ENCODE measurements at regions not wholly inside any gene's neighbourhood (a gene's known extent, or its start where the extent isn't known, plus 50 kb on each side); places are given as distances from the start of the nearest gene placed in this dataset.

DNA sequence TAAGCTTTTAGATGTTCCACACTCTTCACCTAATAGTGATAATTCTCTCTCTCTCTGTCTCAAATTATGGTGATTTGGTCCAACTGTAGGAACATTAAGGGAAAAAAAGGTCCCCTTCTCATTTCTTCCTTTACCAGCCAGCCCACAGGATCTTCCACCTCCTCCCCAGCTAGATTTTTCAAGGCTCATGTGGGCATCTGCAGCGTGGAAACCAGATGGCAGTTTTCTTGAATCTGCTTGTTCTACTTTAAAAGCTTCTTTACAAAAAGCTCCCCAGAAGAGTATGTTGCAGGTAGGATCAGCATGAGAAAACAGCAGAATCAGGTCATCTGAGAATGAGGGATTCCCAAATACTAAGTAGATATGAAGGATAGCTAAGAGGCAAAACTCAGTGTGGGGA lies 208.6 kb upstream of the PFN2 start:
- no peak for DNase-seq (ENCODE audit: low read depth, low spot score)
- H3K9ac ChIP-seq (ENCODE audit: insufficient read length, low read depth), result no peak overlapping the region
- peaks cover 2% of the 10 kb centered on the region for H3K27me3 ChIP-seq (ENCODE audit: insufficient read depth, insufficient read length)
- no peak for TF ChIP-seq SUZ12 (IDR thresholded peaks at IDR 0.05; ENCODE audit: extremely low read depth, insufficient read depth, insufficient read length)
- TF ChIP-seq YY1 (IDR thresholded peaks at IDR 0.05; ENCODE audit: insufficient read depth, insufficient read length), result no peak
- TF ChIP-seq ZNF274 (IDR thresholded peaks at IDR 0.05; ENCODE audit: low read depth, low read length), result no peak
- H3K4me1 ChIP-seq (ENCODE audit: insufficient read depth, insufficient read length), result no peaks in the 10 kb centered on the region
- H3K4me3 ChIP-seq (ENCODE audit: insufficient read length, low read depth), result no peak overlapping the region
- H3K9me3 ChIP-seq (ENCODE audit: insufficient read depth, low read length), result no peaks in the 10 kb centered on the region
- H3K36me3 ChIP-seq (ENCODE audit: insufficient read depth, insufficient read length, low read length), result no peaks in the 10 kb centered on the region

DNA sequence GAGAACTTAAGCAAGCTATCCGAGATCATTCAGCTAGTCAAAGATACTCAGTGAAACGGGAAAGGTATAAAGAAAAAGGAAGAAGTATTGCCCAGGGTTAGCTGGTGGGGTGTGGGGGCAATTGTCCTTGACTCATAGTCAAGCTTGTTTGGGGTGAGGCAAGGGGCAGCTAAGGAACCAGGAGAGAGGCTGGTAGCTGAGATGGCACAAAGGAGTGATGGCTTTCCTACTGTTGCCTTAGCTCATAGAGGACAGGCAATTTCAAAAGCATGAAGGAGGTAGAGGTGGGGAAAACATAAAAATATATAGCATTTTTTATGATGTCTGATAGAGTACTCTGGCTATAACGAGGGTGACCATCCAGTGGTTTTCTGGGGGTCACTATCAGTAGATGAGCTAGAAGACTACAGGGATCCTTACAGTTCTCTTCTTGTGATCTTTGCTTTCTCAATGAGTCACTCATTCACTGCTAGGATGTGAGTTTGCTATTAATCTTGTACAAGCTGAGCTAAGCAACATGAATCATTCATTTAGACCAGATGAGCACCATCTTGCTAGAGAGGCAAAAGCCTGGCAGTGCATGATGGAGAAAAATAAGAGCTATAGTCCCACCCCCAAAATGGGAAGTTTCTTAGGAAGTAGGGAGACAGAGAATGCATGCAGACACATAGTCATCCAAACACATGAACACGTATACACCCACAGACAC lies 207.1 kb upstream of the PFN2 start:
- Histone ChIP-seq H3K4me1 (ENCODE audit: insufficient read depth, insufficient read length) (no peaks in the 10 kb centered on the region), H3K27me3 (ENCODE audit: insufficient read depth, insufficient read length) (no peaks in the 10 kb centered on the region), H3K9me3 (ENCODE audit: insufficient read depth, low read length) (0 out of 2 replicates have a peak, but pooled peaks cover 1% of the 10 kb centered on the region), H3K4me3 (ENCODE audit: insufficient read length, low read depth) (no peak overlapping the region), H3K9ac (ENCODE audit: insufficient read length, low read depth) (no peak overlapping the region), H3K36me3 (ENCODE audit: insufficient read depth, insufficient read length, low read length) (no peaks in the 10 kb centered on the region)
- no peak for DNase-seq (ENCODE audit: low read depth, low spot score)
- TF ChIP-seq ZNF274 (IDR thresholded peaks at IDR 0.05; ENCODE audit: low read depth, low read length) (no peak), SUZ12 (IDR thresholded peaks at IDR 0.05; ENCODE audit: extremely low read depth, insufficient read depth, insufficient read length) (no peak), YY1 (IDR thresholded peaks at IDR 0.05; ENCODE audit: insufficient read depth, insufficient read length) (no peak)

DNA sequence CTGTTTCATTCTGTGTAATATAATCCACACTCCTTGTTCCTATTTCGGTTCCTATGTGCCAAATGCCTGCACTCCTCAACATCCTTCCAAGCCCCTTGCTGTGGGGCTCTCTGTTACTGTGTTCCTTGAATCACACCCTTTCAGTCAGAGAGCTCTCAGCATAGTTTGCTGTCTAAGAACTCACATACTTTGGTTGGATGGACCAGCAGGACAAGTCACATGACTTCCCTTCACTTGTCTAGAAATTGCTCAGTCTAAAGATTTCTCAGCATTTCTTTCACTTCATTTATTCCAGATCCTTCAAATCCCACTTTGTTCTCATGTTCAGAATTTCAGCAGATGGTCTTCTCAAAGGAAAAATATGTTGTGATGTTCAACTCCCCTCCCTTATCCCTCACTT lies 203.5 kb upstream of the PFN2 start:
- no peak overlapping the region for H3K4me3 ChIP-seq (ENCODE audit: insufficient read length, low read depth)
- DNase-seq (ENCODE audit: low read depth, low spot score), result no peak
- 0 out of 2 replicates have a peak, but pooled peaks cover 6% of the 10 kb centered on the region for H3K9me3 ChIP-seq (ENCODE audit: insufficient read depth, low read length)
- H3K36me3 ChIP-seq (ENCODE audit: insufficient read depth, insufficient read length, low read length), result no peaks in the 10 kb centered on the region
- no peak overlapping the region for H3K9ac ChIP-seq (ENCODE audit: insufficient read length, low read depth)
- no peaks in the 10 kb centered on the region for H3K27me3 ChIP-seq (ENCODE audit: insufficient read depth, insufficient read length)
- no peaks in the 10 kb centered on the region for H3K4me1 ChIP-seq (ENCODE audit: insufficient read depth, insufficient read length)
- TF ChIP-seq YY1 (IDR thresholded peaks at IDR 0.05; ENCODE audit: insufficient read depth, insufficient read length) (no peak), SUZ12 (IDR thresholded peaks at IDR 0.05; ENCODE audit: extremely low read depth, insufficient read depth, insufficient read length) (no peak), ZNF274 (IDR thresholded peaks at IDR 0.05; ENCODE audit: low read depth, low read length) (no peak)

DNA sequence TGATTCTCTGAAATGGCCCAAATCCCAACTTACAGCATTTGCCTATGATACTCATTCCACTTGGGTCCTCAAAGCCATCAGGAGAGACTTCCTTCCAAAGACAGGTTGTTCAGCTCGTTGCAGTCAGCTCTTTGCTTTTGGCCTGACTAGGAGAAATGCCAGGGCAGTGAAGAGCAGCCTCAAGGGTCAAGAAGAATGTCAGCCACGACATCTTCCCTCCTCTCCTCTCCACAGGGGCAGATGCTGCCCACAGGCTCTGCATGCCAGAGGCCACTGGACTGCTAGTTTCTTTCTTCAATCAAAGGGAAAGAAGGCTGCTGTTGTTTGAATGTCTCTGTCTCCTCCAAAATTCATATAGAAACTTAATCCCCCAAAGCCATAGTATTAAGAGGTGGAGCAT lies 201.7 kb upstream of the PFN2 start:
- TF ChIP-seq SUZ12 (IDR thresholded peaks at IDR 0.05; ENCODE audit: extremely low read depth, insufficient read depth, insufficient read length) (no peak), ZNF274 (IDR thresholded peaks at IDR 0.05; ENCODE audit: low read depth, low read length) (no peak), YY1 (IDR thresholded peaks at IDR 0.05; ENCODE audit: insufficient read depth, insufficient read length) (no peak)
- Histone ChIP-seq H3K4me3 (ENCODE audit: insufficient read length, low read depth) (no peak overlapping the region), H3K27me3 (ENCODE audit: insufficient read depth, insufficient read length) (no peaks in the 10 kb centered on the region), H3K9me3 (ENCODE audit: insufficient read depth, low read length) (0 out of 2 replicates have a peak, but pooled peaks cover 6% of the 10 kb centered on the region), H3K4me1 (ENCODE audit: insufficient read depth, insufficient read length) (no peaks in the 10 kb centered on the region), H3K36me3 (ENCODE audit: insufficient read depth, insufficient read length, low read length) (no peaks in the 10 kb centered on the region), H3K9ac (ENCODE audit: insufficient read length, low read depth) (no peak overlapping the region)
- no peak for DNase-seq (ENCODE audit: low read depth, low spot score)

DNA sequence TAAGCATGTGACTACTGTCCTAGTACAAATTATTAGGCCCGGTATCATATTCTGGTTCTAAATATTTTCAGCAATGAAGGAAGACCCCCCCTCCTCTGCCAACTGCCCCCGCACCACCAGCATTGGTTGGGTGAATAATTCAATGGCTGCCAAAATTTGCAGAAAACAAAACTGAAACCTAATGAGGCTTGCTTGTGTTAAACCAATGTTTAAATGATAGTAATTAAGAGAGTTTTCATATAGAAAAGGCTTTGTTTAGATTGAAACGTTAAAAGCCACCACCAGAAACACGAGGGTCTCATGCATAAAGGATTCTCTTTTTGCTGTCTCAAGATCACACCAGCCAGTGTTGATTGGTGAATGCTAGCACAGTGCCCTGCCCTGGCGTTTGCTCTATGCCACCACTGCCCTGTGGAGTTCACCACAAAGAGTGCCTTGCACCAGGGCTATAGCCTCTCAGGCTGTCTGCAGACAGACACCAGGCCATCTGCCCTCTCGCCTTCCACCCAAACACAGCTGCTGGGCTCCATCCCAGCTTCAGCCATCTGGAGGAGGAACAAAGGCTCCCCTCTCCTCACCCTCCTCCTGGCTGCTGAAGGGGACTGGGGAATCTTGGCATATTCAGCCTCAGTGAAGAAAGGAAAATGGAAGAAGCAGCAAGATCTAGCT lies 200.3 kb upstream of the PFN2 start:
- H3K4me3 ChIP-seq (ENCODE audit: insufficient read length, low read depth), result no peak overlapping the region
- no peak overlapping the region for H3K9ac ChIP-seq (ENCODE audit: insufficient read length, low read depth)
- TF ChIP-seq SUZ12 (IDR thresholded peaks at IDR 0.05; ENCODE audit: extremely low read depth, insufficient read depth, insufficient read length) (no peak), ZNF274 (IDR thresholded peaks at IDR 0.05; ENCODE audit: low read depth, low read length) (no peak), YY1 (IDR thresholded peaks at IDR 0.05; ENCODE audit: insufficient read depth, insufficient read length) (no peak)
- H3K36me3 ChIP-seq (ENCODE audit: insufficient read depth, insufficient read length, low read length), result no peaks in the 10 kb centered on the region
- no peaks in the 10 kb centered on the region for H3K4me1 ChIP-seq (ENCODE audit: insufficient read depth, insufficient read length)
- H3K27me3 ChIP-seq (ENCODE audit: insufficient read depth, insufficient read length), result no peaks in the 10 kb centered on the region
- 0 out of 2 replicates have a peak, but pooled peaks cover 6% of the 10 kb centered on the region for H3K9me3 ChIP-seq (ENCODE audit: insufficient read depth, low read length)
- no peak for DNase-seq (ENCODE audit: low read depth, low spot score)

DNA sequence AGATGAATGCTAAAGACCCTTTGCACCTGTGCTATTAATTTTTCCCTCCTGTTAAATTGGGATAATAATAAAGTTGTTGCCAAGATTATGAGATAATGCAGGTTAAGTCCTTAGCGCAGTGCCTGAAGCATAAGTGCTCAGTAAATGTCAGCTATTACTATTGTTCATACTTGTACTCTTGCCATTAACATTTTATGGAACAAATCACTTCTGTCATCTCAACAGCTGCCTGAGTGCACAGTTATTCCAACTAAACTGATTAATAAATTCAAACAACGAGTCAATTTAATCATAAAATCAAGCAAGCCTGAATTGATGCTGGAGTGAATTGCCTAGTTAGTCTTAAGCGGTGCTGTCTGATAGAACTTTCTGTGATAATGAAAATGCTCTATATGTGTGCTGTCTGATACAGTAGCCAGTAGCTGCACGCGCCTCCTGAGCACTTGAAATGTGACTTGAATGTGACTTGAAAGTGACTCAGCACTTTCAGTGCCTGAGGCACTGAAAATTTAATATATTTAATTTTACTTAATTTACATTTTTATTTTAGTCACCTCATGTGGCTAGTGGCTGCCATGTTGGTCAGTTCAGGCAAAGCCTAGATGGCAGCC lies 198.7 kb upstream of the PFN2 start:
- no peak for DNase-seq (ENCODE audit: low read depth, low spot score)
- no peaks in the 10 kb centered on the region for H3K36me3 ChIP-seq (ENCODE audit: insufficient read depth, insufficient read length, low read length)
- no peak overlapping the region for H3K4me3 ChIP-seq (ENCODE audit: insufficient read length, low read depth)
- no peaks in the 10 kb centered on the region for H3K4me1 ChIP-seq (ENCODE audit: insufficient read depth, insufficient read length)
- H3K9ac ChIP-seq (ENCODE audit: insufficient read length, low read depth), result no peak overlapping the region
- TF ChIP-seq YY1 (IDR thresholded peaks at IDR 0.05; ENCODE audit: insufficient read depth, insufficient read length), result no peak
- no peak for TF ChIP-seq ZNF274 (IDR thresholded peaks at IDR 0.05; ENCODE audit: low read depth, low read length)
- TF ChIP-seq SUZ12 (IDR thresholded peaks at IDR 0.05; ENCODE audit: extremely low read depth, insufficient read depth, insufficient read length), result no peak
- 0 out of 2 replicates have a peak, but pooled peaks cover 6% of the 10 kb centered on the region for H3K9me3 ChIP-seq (ENCODE audit: insufficient read depth, low read length)
- no peaks in the 10 kb centered on the region for H3K27me3 ChIP-seq (ENCODE audit: insufficient read depth, insufficient read length)

DNA sequence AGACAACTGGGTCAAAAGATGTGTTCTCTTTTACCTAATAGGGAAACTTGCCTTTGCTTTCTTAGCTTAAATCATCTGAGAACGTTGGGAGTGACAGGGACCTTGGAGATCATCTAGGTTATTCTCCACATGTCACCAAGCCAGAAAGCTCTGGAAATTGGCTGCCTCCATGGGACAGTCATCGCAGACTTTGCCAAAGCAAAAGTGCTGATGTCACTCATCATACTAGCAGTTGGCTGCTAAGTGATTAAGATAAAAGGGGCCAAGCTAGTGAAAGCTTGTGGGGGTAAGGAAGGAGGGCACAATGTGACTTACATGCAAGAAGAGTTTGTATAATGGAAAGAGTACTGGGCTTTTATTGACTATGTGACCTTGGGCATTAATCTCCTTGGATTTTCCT lies 198.0 kb upstream of the PFN2 start:
- H3K9me3 ChIP-seq (ENCODE audit: insufficient read depth, low read length), result 0 out of 2 replicates have a peak, but pooled peaks cover 6% of the 10 kb centered on the region
- H3K36me3 ChIP-seq (ENCODE audit: insufficient read depth, insufficient read length, low read length), result no peaks in the 10 kb centered on the region

More for the DNA sequence above, 198.0 kb upstream of the PFN2 start:
- Histone ChIP-seq H3K4me3 (ENCODE audit: insufficient read length, low read depth) (no peak overlapping the region), H3K9ac (ENCODE audit: insufficient read length, low read depth) (no peak overlapping the region), H3K27me3 (ENCODE audit: insufficient read depth, insufficient read length) (no peaks in the 10 kb centered on the region), H3K4me1 (ENCODE audit: insufficient read depth, insufficient read length) (no peaks in the 10 kb centered on the region)
- no peak for DNase-seq (ENCODE audit: low read depth, low spot score)
- no peak for TF ChIP-seq SUZ12 (IDR thresholded peaks at IDR 0.05; ENCODE audit: extremely low read depth, insufficient read depth, insufficient read length)
- no peak for TF ChIP-seq ZNF274 (IDR thresholded peaks at IDR 0.05; ENCODE audit: low read depth, low read length)
- TF ChIP-seq YY1 (IDR thresholded peaks at IDR 0.05; ENCODE audit: insufficient read depth, insufficient read length), result no peak

All from NT2/D1 (cell line).